B cell (primary cell): ENCODE measurements at regions not wholly inside any gene's neighbourhood (a gene's known extent, or its start where the extent isn't known, plus 50 kb on each side); places are given as distances from the start of the nearest gene placed in this dataset.
A peak's percentile ranks its signal among the peaks of the same experiment; 100 is the strongest.

Experiments used
- ATAC-seq: fragments of 200-7000 bp; cut with Tn5 transposase; one replicate; pipeline ENCODE4 v1.10.0; 2021; ENCODE audit warnings: low read depth, mild to moderate bottlenecking, moderate number of reproducible peaks, moderate library complexity
- CTCF ChIA-PET: fragments of 350-600 bp; sonication (Branson Sonifier 250); formaldehyde crosslinking; loops from one replicate; lab custom pipeline; 2021; ENCODE audit warnings: antibody characterized with exemption, inconsistent platforms; lab: Charles Lee
- POLR2A ChIA-PET: fragments of 350-600 bp; sonication (Branson Sonifier 250); formaldehyde crosslinking; loops from one replicate; lab custom pipeline; 2021; ENCODE audit warnings: antibody characterized with exemption; lab: Charles Lee
- DNase-seq: peaks from one replicate; pipeline ENCODE4 v3.0.0; 2013
- H2AFZ ChIP-seq: 2 replicates; pipeline ENCODE4 v1.6.1; 2012; ENCODE audit warnings: mild to moderate bottlenecking, low read depth, low read length; ENCODE audit not compliant: insufficient read depth, poor library complexity, severe bottlenecking
- H3K27ac ChIP-seq, 2 donors: 1 replicate in 1 of 2; 2 replicates in 1 of 2; pipeline ENCODE4 v1.5.1; 2012 to 2013; ENCODE audit warnings: low read length in 2 of 2, mild to moderate bottlenecking in 2 of 2, moderate library complexity in 1 of 2
- H3K27me3 ChIP-seq, 4 experiments: fragments of 200-600 bp in 1 of 4; sonication (generic) in 1 of 4; replicated peaks in 1 of 4; 1 replicate in 2 of 4; 2 replicates in 2 of 4; pipeline versions ENCODE4 v1.6.1 to v1.7.0; 2013 to 2016; ENCODE audit warnings: low read length in 3 of 4, mild to moderate bottlenecking in 2 of 4, mixed read lengths in 1 of 4, moderate library complexity in 1 of 4; ENCODE audit not compliant: insufficient read depth in 4 of 4, control insufficient read depth in 3 of 4; ENCODE audit errors: control extremely low read depth in 1 of 4
- H3K36me3 ChIP-seq, 2 experiments: replicated peaks in 1 of 2; 1 replicate in 1 of 2; 2 replicates in 1 of 2; pipeline versions ENCODE4 v1.6.1 to v1.7.1; 2013; ENCODE audit warnings: low read length in 1 of 2; ENCODE audit not compliant: insufficient read depth in 2 of 2, control insufficient read depth in 1 of 2; ENCODE audit errors: control extremely low read depth in 1 of 2, extremely low read depth in 1 of 2
- H3K4me1 ChIP-seq, 2 donors: fragments of 200-600 bp in 1 of 2; sonication (generic) in 1 of 2; 1 replicate in 1 of 2; 2 replicates in 1 of 2; pipeline versions ENCODE4 v1.5.1 to v1.6.1; 2013 to 2017; ENCODE audit warnings: low read length in 2 of 2; ENCODE audit not compliant: control insufficient read depth in 2 of 2, insufficient read depth in 2 of 2
- H3K4me2 ChIP-seq: replicated peaks from 2 replicates; pipeline ENCODE3; 2012; ENCODE audit warnings: mild to moderate bottlenecking, low read depth, low read length; ENCODE audit not compliant: poor library complexity, severe bottlenecking
- H3K4me3 ChIP-seq, 5 experiments: fragments of 200-600 bp in 1 of 5; sonication (generic) in 1 of 5; 1 replicate in 3 of 5; 2 replicates in 2 of 5; pipeline versions ENCODE4 v1.5.1 to v1.7.0; 2011 to 2016; ENCODE audit warnings: low read length in 4 of 5, mild to moderate bottlenecking in 4 of 5, low read depth in 2 of 5, control low read depth in 1 of 5, moderate library complexity in 1 of 5; ENCODE audit not compliant: insufficient read depth in 1 of 5; ENCODE audit errors: control extremely low read depth in 1 of 5, extremely low read depth in 1 of 5
- H3K79me2 ChIP-seq: fragments of 200-600 bp; sonication (generic); one replicate; pipeline ENCODE4 v1.6.0; 2016; ENCODE audit warnings: low read length; ENCODE audit not compliant: control insufficient read depth, insufficient read depth
- H3K9ac ChIP-seq: fragments of 200-600 bp; sonication (generic); 2 replicates; pipeline ENCODE4 v1.6.1; 2017; ENCODE audit warnings: mild to moderate bottlenecking, low read length, moderate library complexity
- H3K9me3 ChIP-seq, 3 donors: one replicate each; pipeline versions ENCODE4 v1.6.1 to v1.7.1; 2013; ENCODE audit warnings: low read length in 2 of 3; ENCODE audit not compliant: control insufficient read depth in 2 of 3, insufficient read depth in 1 of 3; ENCODE audit errors: control extremely low read depth in 1 of 3
- H4K20me1 ChIP-seq: 2 replicates; pipeline ENCODE4 v1.6.0; 2012; ENCODE audit warnings: mild to moderate bottlenecking, low read length; ENCODE audit not compliant: insufficient read depth, control insufficient read depth, poor library complexity, severe bottlenecking
- H3K27ac Mint-ChIP-seq: one replicate; pipeline ENCODE4 v1.8.0; 2021; ENCODE audit warnings: mixed read lengths
- H3K27me3 Mint-ChIP-seq: one replicate; pipeline ENCODE4 v1.8.0; 2021; ENCODE audit warnings: mixed read lengths
- H3K4me1 Mint-ChIP-seq: one replicate; pipeline ENCODE4 v1.8.0; 2021; ENCODE audit warnings: mixed read lengths
- H3K4me3 Mint-ChIP-seq: one replicate; pipeline ENCODE4 v1.8.0; 2021; ENCODE audit warnings: mixed read lengths
- H3K9me3 Mint-ChIP-seq: one replicate; pipeline ENCODE4 v1.8.0; 2022; ENCODE audit warnings: mixed read lengths; ENCODE audit not compliant: insufficient read depth
- EZH2 ChIP-seq: IDR thresholded peaks from 2 replicates; pipeline ENCODE4 v1.6.1; 2012; ENCODE audit warnings: borderline replicate concordance, low read depth, mild to moderate bottlenecking, moderate library complexity, low read length; ENCODE audit not compliant: insufficient read depth, poor library complexity, severe bottlenecking
- WGBS: methylation state at CpG from one replicate; pipeline ENCODE4 v1.1.5; 2013; ENCODE audit warnings: missing lambda C conversion rate; ENCODE audit not compliant: insufficient coverage; 5-methylcytosine and 5-hydroxymethylcytosine counted together
- intact Hi-C: fragments of 100-400 bp; cut with micrococcal nuclease; formaldehyde crosslinking; loops from one replicate; pipeline ENCODE4 v1.10.0; 2022
- TF ChIP-seq, protein P1 (sequence below): fragments of 200-600 bp; IDR thresholded peaks from one replicate; pipeline ENCODE4 v1.8.0; 2022; ENCODE audit warnings: antibody characterized with exemption, mild to moderate bottlenecking

DNA sequence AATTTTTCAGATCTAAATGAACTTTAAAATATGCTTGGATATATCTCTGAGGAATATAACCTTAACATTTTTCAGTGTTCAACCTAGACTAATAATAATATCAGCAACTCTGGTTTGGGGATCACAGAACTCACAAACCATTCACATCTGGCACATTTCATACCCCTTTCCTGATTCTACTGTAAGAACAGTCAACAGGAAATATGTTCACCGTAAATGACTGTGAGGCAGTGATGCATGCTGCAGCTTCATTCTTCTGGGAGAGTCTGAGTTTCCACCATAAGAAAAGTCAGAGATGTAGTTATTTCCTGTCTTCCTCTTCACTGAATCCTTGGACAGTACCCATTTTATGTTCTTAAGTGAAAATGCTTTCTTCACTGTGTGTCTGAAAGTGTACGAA, 134.2 kb upstream of the IFNGR1 start:
- H3K4me3 Mint-ChIP-seq: peak overlapping the region; percentile 65
- Histone ChIP-seq H3K79me2 (no peaks in the 10 kb centered on the region), H3K9me3 (no peaks in the 10 kb centered on the region), H3K27ac (peak overlapping the region; percentile 32 to 42), H4K20me1 (no peaks in the 10 kb centered on the region), H3K9ac (peak overlapping the region; percentile 3), H2AFZ (no peak overlapping the region), H3K27me3 (no peaks in the 10 kb centered on the region), H3K4me1 (peaks cover 24 to 25% of the 10 kb centered on the region in 2 donors), H3K36me3 (no peaks in the 10 kb centered on the region), H3K4me2 (peak overlapping the region; percentile 48), H3K4me3 (no peak overlapping the region)
- DNase-seq: peak; percentile 38
- H3K27ac Mint-ChIP-seq: peak overlapping the region; percentile 80
- H3K27me3 Mint-ChIP-seq: no peaks in the 10 kb centered on the region
- CTCF ChIA-PET: interaction anchor here (1.1 to 1.2 kb wide), 3 partner anchors 8 to 63 kb away, joined by 3 to 4 read pairs (median 4); no protein-coding TSS in a partner anchor
- intact Hi-C loops: no loop called here
- WGBS: 0% methylated on average over 1 of the region's 2 CpGs
- H3K9me3 Mint-ChIP-seq: no peaks in the 10 kb centered on the region
- ATAC-seq: peak; percentile 69
- POLR2A ChIA-PET: no interaction called here
- TF ChIP-seq, protein P1, sequence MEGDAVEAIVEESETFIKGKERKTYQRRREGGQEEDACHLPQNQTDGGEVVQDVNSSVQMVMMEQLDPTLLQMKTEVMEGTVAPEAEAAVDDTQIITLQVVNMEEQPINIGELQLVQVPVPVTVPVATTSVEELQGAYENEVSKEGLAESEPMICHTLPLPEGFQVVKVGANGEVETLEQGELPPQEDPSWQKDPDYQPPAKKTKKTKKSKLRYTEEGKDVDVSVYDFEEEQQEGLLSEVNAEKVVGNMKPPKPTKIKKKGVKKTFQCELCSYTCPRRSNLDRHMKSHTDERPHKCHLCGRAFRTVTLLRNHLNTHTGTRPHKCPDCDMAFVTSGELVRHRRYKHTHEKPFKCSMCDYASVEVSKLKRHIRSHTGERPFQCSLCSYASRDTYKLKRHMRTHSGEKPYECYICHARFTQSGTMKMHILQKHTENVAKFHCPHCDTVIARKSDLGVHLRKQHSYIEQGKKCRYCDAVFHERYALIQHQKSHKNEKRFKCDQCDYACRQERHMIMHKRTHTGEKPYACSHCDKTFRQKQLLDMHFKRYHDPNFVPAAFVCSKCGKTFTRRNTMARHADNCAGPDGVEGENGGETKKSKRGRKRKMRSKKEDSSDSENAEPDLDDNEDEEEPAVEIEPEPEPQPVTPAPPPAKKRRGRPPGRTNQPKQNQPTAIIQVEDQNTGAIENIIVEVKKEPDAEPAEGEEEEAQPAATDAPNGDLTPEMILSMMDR: no peak
- no peak for TF ChIP-seq EZH2
- H3K4me1 Mint-ChIP-seq: peaks cover 24% of the 10 kb centered on the region

DNA sequence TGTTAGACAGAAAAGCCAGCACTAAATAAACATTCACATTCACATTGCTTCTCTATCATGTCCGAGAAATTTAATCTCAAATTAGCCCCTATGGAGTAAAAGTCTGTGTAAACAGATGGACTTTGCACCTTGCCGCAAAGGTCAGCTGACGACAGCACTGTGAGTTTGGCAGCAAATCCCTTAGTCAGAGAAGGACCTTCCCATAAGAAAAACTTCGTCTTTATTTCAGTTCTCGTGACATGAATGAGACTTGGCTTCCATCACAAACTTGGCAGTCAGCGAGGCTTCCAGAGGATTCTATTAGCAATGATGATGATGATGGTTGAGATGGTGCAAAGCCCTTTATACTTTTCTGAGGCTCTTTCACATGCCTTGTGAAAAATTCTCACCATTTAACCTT, 133.7 kb upstream of the IFNGR1 start:
- Histone ChIP-seq H3K4me3 (no peak overlapping the region), H3K9me3 (no peaks in the 10 kb centered on the region), H3K4me1 (peaks cover 24 to 25% of the 10 kb centered on the region in 2 donors), H3K9ac (peak overlapping the region; percentile 3), H4K20me1 (no peaks in the 10 kb centered on the region), H2AFZ (no peak overlapping the region), H3K27me3 (no peaks in the 10 kb centered on the region), H3K27ac (peak overlapping the region in 1 of 2 donors; percentile 42), H3K79me2 (no peaks in the 10 kb centered on the region), H3K4me2 (peak overlapping the region; percentile 48), H3K36me3 (no peaks in the 10 kb centered on the region)
- POLR2A ChIA-PET: no interaction called here
- intact Hi-C loops: no loop called here
- H3K4me1 Mint-ChIP-seq: peaks cover 24% of the 10 kb centered on the region
- peak overlapping the region; percentile 65 for H3K4me3 Mint-ChIP-seq
- CTCF ChIA-PET: interaction anchor here (1.1 to 1.2 kb wide), 3 partner anchors 8 to 64 kb away, joined by 3 to 4 read pairs (median 4); no protein-coding TSS in a partner anchor
- ATAC-seq (no peak), DNase-seq (no peak)
- no peak overlapping the region for H3K27ac Mint-ChIP-seq
- no peak for TF ChIP-seq EZH2
- TF ChIP-seq, protein P1: no peak
- no peaks in the 10 kb centered on the region for H3K9me3 Mint-ChIP-seq
- 100% methylated on average over 4 of the region's 6 CpGs for WGBS
- H3K27me3 Mint-ChIP-seq: no peaks in the 10 kb centered on the region
